ENCODE measurements at regions not wholly inside any gene's neighbourhood (a gene's known extent, or its start where the extent isn't known, plus 50 kb on each side); places are given as distances from the start of the nearest gene placed in this dataset.

- TF ChIP-seq, protein P1, sequence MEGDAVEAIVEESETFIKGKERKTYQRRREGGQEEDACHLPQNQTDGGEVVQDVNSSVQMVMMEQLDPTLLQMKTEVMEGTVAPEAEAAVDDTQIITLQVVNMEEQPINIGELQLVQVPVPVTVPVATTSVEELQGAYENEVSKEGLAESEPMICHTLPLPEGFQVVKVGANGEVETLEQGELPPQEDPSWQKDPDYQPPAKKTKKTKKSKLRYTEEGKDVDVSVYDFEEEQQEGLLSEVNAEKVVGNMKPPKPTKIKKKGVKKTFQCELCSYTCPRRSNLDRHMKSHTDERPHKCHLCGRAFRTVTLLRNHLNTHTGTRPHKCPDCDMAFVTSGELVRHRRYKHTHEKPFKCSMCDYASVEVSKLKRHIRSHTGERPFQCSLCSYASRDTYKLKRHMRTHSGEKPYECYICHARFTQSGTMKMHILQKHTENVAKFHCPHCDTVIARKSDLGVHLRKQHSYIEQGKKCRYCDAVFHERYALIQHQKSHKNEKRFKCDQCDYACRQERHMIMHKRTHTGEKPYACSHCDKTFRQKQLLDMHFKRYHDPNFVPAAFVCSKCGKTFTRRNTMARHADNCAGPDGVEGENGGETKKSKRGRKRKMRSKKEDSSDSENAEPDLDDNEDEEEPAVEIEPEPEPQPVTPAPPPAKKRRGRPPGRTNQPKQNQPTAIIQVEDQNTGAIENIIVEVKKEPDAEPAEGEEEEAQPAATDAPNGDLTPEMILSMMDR (optimal IDR thresholded peaks at IDR 0.05 in 1 of 3, IDR thresholded peaks at IDR 0.05 in 1 of 3, conservative IDR thresholded peaks at IDR 0.05 in 1 of 3; ENCODE audit: extremely low read depth in 1 of 3, insufficient read depth in 2 of 3, low read length in 3 of 3) = no peak
- TF ChIP-seq EZH2 (IDR thresholded peaks at IDR 0.05; ENCODE audit: low read length) = no peak
Measured at GRCh38 chr14:21729703-21730233, 56.1 kb upstream of the OR4E1 start.
